ENCODE measurements at regions not wholly inside any gene's neighbourhood (a gene's known extent, or its start where the extent isn't known, plus 50 kb on each side); places are given as distances from the start of the nearest gene placed in this dataset.

DNA sequence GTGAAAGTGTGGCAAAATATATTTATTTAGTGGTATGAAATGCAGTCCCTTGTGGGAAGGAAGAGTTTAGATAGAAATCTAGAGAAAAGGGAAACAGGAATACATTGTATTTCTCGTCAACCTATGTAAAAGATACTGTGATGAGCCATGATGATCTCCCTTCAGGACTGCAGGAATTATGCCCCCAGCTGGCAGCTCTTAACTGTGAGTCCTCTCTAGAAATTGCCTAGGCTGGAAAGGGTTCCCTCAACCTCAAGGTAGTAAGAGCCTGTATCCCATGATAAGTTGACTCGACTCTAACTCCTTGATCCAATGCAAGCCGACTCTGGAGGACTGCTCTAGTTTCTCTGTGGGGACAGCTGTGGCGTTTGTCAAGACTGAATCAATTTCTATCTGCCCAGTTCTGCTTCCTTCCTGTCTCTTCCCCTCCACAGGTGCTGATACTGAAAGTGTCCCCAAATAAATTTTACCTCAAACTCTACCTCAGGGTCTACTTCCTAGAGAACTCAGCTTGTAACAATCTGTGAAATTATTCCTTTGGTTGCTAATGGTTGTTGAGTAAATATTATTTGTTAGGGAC is 897.3 kb downstream of the METTL15 start:
- H3K27me3 Mint-ChIP-seq = no peaks in the 10 kb centered on the region
- H3K4me3 Mint-ChIP-seq = no peak overlapping the region
- no peak overlapping the region for H3K27ac Mint-ChIP-seq
- no peaks in the 10 kb centered on the region for H3K36me3 Mint-ChIP-seq (ENCODE audit: low read depth)
- peaks cover 10% of the 10 kb centered on the region for H3K9me3 Mint-ChIP-seq
- no peaks in the 10 kb centered on the region for H3K4me1 Mint-ChIP-seq (ENCODE audit: low read depth)

DNA sequence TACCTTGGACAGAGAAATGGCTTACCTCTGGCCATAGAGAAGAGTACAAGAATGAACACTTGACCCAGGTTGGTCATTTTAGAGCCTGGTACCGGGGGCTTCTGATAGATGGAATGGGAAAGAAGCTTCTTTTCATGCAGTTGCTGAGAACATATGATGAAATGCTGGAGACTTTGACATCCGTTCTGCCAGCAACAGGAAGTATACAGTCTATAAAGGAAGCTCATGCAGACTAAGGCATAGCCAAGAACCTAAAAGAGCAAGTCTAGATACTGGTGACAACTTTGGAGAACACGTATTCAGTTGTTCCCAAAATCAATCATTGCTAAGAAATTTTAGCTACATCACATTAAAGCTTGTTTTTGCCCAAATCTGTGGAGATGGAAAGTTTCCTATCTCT is 894.6 kb downstream of the METTL15 start:
- Mint-ChIP-seq H3K4me1 (ENCODE audit: low read depth) (no peaks in the 10 kb centered on the region), H3K36me3 (ENCODE audit: low read depth) (no peaks in the 10 kb centered on the region), H3K4me3 (no peak overlapping the region), H3K9me3 (peaks cover 8% of the 10 kb centered on the region), H3K27ac (no peak overlapping the region), H3K27me3 (no peaks in the 10 kb centered on the region)

DNA sequence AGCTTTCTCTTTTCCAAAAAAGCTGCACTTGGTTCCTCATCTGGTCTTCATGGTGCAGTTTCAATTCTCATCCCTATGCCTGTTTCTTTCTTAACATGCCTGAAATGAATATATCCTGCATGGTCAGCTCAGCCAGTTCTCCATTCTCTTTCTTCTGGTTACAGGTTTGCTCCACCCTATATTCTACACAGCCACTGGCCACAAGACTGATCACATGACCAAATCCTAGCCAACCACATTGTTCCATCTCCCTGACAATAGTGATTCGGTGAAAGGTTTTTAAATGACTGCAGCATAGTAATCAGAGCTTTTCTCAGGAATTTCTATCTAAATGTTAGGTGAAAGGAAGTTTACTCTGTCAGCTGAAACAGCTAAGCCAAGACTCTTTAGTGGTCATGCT is 891.4 kb downstream of the METTL15 start:
- Mint-ChIP-seq H3K4me3 (no peak overlapping the region), H3K27ac (no peak overlapping the region), H3K9me3 (no peaks in the 10 kb centered on the region), H3K36me3 (ENCODE audit: low read depth) (no peaks in the 10 kb centered on the region), H3K4me1 (ENCODE audit: low read depth) (no peaks in the 10 kb centered on the region), H3K27me3 (no peaks in the 10 kb centered on the region)

DNA sequence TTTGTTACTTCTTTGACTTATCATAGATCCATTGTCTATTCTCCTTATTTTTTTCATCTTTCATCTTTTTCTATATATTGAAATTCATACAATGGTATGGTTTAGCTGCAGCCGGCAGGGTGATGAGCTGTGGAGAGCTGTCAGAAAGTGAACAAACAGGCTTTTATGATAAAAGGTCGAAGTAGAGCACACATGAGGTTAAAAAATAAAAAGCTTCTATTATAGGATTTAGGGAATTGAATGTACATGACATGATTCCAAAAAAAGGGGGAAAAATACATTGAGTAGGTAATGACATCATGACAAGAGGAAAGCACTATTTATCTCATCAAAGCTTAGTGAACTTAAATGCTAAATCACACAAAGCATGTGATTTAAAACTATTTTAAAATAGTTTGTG is 884.8 kb downstream of the METTL15 start:
- H3K9me3 Mint-ChIP-seq = peaks cover 3% of the 10 kb centered on the region
- H3K27me3 Mint-ChIP-seq = no peaks in the 10 kb centered on the region
- no peak overlapping the region for H3K4me3 Mint-ChIP-seq
- no peak overlapping the region for H3K27ac Mint-ChIP-seq
- H3K36me3 Mint-ChIP-seq (ENCODE audit: low read depth) = no peaks in the 10 kb centered on the region
- H3K4me1 Mint-ChIP-seq (ENCODE audit: low read depth) = no peaks in the 10 kb centered on the region

DNA sequence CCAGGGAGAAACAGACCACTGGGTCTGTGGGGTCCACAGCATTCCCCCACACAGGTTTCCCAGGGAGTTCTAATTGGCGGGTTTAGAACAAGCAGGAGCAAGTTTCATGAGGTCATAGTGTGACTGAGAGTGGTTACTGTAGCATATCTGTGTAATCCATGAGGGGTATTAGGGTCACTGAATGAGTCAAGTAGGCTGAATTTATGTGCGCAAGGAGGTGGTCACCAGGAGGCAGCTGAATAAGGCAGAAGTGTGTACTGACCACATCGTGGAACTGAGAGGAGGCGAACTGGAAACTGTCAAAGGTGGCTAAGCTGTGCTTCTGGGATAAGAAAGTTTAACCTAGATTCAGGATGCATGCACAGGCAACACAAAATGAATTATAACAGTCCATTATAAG is 876.0 kb downstream of the METTL15 start:
- no peaks in the 10 kb centered on the region for H3K4me1 Mint-ChIP-seq (ENCODE audit: low read depth)

DNA sequence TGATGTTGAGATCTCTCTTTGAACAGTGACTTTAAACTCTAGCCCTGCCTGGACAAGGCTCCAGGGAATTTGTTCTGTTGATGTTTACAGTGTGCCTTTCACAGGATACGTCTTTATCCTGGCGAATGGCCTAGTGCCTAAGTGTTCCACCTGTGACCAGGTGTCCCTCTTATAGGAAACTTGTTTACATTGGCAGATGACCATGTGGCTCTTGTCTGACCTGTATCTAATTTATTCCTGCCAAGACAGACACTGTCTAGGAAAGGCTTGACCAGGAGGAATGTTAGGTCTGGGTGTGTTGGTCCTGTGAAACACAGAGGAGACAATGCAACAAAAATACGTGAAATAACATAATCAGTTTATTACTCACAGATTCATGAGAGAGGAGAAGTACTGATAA is 875.6 kb downstream of the METTL15 start:
- Mint-ChIP-seq H3K9me3 (peaks cover 13% of the 10 kb centered on the region), H3K4me1 (ENCODE audit: low read depth) (no peaks in the 10 kb centered on the region), H3K4me3 (no peak overlapping the region), H3K36me3 (ENCODE audit: low read depth) (no peaks in the 10 kb centered on the region), H3K27me3 (no peaks in the 10 kb centered on the region), H3K27ac (no peak overlapping the region)

More for the DNA sequence above, 876.0 kb downstream of the METTL15 start:
- H3K4me3 Mint-ChIP-seq = no peak overlapping the region
- H3K36me3 Mint-ChIP-seq (ENCODE audit: low read depth) = no peaks in the 10 kb centered on the region
- H3K9me3 Mint-ChIP-seq = peaks cover 13% of the 10 kb centered on the region
- no peaks in the 10 kb centered on the region for H3K27me3 Mint-ChIP-seq
- H3K27ac Mint-ChIP-seq = no peak overlapping the region

DNA sequence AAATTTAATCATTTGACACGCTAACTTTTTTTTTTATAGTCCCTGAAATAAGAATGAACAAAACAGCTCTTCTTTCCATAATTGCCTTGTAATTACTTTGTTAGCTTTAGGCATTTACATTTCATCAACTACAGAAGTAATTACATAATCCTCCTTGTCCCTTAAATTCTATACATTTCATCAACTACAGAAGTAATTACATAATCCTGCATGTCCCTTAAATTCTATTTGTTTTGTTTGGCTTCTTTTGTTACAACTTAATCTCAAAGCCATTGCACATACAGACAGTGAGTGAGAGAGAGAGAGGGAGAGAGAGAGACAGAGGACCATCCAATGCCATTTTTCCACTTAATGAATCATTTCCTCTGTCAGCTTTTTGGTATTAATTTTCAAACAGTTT is 873.2 kb downstream of the METTL15 start:
- Mint-ChIP-seq H3K27ac (no peak overlapping the region), H3K36me3 (ENCODE audit: low read depth) (no peaks in the 10 kb centered on the region), H3K4me1 (ENCODE audit: low read depth) (no peaks in the 10 kb centered on the region), H3K27me3 (no peaks in the 10 kb centered on the region), H3K4me3 (no peak overlapping the region), H3K9me3 (peaks cover 13% of the 10 kb centered on the region)

DNA sequence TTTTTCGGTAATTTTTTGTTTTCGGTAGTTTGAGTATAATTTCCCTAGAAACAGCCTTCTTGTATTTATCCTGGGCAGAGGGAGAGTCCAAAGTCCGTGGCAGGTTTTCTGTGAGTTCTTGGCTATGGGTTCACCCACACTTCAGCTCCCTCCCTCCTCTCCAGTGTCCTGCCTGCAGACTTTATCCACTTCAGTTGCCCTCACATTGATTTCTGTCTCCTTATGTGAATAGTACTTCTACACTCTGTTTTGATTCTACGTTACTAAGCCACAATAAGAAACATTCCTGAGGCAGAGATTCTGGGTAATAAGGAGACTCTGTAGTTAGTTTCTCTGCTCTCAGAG is 868.6 kb downstream of the METTL15 start:
- Mint-ChIP-seq H3K27me3 (no peaks in the 10 kb centered on the region), H3K4me3 (no peak overlapping the region), H3K27ac (no peak overlapping the region), H3K36me3 (ENCODE audit: low read depth) (no peaks in the 10 kb centered on the region), H3K4me1 (ENCODE audit: low read depth) (no peaks in the 10 kb centered on the region), H3K9me3 (peaks cover 6% of the 10 kb centered on the region)

DNA sequence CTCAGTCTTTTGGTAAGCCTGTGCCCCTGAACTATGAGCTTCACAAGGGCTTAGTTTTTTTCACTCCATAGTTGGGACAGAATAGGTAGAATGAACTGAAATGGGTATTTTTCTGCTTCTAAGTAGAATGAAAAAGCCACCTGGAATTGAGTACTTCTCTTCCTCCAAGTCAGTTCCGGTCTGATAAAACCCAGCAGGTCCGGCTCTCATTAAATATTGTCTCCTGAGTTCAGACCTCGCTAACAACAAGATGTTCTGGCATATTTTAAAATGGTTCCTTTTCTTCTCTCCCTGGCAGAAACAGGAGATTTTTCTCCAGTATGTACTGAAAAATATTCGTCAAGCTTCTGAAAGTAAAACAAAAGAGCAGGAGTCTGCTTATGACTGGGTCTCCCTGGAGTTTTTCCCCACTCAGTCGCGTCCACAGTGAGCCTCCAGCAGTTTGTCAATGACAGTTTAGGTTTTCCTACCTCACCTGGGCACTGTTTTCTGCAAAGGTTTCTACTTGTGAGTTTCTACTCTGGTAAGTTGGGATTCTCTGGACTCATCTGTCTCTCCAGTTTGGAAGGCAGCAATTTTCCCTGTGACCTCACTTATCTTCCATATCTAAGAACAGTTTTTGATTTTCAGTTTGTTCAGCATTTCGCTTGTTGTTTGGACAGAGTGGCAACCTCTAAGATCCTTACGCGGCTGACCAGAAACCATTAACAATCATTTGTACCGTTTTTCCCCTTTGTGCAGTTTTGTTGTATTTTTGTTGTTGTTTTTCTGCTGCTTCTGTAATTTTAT is 868.0 kb downstream of the METTL15 start:
- H3K27ac Mint-ChIP-seq = no peak overlapping the region
- peaks cover 6% of the 10 kb centered on the region for H3K9me3 Mint-ChIP-seq
- H3K4me3 Mint-ChIP-seq = no peak overlapping the region
- H3K27me3 Mint-ChIP-seq = no peaks in the 10 kb centered on the region
- no peaks in the 10 kb centered on the region for H3K4me1 Mint-ChIP-seq (ENCODE audit: low read depth)
- no peaks in the 10 kb centered on the region for H3K36me3 Mint-ChIP-seq (ENCODE audit: low read depth)

DNA sequence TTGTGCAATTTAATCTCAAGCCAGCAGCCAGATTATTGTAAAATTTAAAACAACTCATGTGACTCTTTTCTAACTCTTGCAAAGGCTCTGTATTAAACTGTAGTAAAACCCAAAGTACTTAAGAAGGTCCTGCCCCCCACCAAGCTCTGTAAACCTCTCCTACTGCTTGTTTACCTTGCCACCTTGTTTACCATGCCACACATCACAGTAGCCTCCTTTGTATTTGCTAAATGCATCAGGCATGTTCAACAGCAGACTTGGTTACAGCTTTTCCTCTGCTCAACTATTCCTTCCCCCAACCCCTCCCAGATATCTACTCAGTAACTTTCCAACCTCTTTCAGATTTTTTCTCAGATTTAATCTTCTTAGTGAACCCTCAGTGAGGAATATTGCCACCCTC is 861.6 kb downstream of the METTL15 start:
- peaks cover 15% of the 10 kb centered on the region for H3K9me3 Mint-ChIP-seq
- no peak overlapping the region for H3K4me3 Mint-ChIP-seq
- no peaks in the 10 kb centered on the region for H3K36me3 Mint-ChIP-seq (ENCODE audit: low read depth)
- H3K27me3 Mint-ChIP-seq = no peaks in the 10 kb centered on the region
- no peaks in the 10 kb centered on the region for H3K4me1 Mint-ChIP-seq (ENCODE audit: low read depth)
- H3K27ac Mint-ChIP-seq = no peak overlapping the region

DNA sequence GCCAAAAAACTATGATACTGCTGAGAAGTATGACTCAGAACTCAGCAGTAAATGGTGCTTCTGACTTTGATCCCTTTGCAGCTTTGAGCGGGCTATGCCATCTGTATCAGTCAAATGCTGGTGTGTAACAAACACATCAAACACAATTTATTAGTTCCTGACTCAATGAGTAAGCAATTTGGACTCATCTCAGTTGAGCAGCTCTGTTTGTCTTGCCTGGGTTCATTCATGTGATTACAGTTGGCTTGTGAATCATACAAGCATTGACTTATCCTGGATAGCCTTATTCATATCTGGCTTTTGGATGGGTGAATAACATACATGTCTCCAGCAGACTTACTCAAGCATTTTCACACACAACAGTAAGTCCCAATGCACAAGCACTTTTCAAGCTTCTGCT is 858.8 kb downstream of the METTL15 start:
- no peaks in the 10 kb centered on the region for H3K4me1 Mint-ChIP-seq (ENCODE audit: low read depth)

DNA sequence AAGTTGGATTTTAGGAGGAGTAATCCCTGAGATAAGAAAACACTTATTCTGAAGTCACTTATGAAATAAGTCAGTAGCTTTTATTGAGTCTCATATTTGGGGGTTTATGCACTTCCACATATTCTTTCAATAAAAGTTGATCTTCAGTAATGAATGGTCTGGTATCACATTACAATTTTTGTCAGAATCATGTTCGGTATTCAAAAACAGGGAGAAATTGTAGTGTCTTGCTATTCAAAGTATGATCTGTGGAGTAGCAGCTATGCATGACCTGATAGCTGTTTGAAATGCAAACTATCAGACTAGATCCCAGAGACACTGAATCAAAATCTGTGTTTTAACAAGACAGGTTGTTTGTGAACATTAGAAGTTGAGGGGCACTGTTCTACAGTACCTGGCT is 857.6 kb downstream of the METTL15 start:
- H3K27ac Mint-ChIP-seq = no peak overlapping the region
- H3K27me3 Mint-ChIP-seq = no peaks in the 10 kb centered on the region
- no peaks in the 10 kb centered on the region for H3K4me1 Mint-ChIP-seq (ENCODE audit: low read depth)
- H3K9me3 Mint-ChIP-seq = peaks cover 13% of the 10 kb centered on the region
- H3K36me3 Mint-ChIP-seq (ENCODE audit: low read depth) = no peaks in the 10 kb centered on the region
- no peak overlapping the region for H3K4me3 Mint-ChIP-seq

More for the DNA sequence above, 858.8 kb downstream of the METTL15 start:
- no peak overlapping the region for H3K27ac Mint-ChIP-seq
- no peaks in the 10 kb centered on the region for H3K27me3 Mint-ChIP-seq
- no peaks in the 10 kb centered on the region for H3K36me3 Mint-ChIP-seq (ENCODE audit: low read depth)
- no peak overlapping the region for H3K4me3 Mint-ChIP-seq
- peaks cover 9% of the 10 kb centered on the region for H3K9me3 Mint-ChIP-seq

DNA sequence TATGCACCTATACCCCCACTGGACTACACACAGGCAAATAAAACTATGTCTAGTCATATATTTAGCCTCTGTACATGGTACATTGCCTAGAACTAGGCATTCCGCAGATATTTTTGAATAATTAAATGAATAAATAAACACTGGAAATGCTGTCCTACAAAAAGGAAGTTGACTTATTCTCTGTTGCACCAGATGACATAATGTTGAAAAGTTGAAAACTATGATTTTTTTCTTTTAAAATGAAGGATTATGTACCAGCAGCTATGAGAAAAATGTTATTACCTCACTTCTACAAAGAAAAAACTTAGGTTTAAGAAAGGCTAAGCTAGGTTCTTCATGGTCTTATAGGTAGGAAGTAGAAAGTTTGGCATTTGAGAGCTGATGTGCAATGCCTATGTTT is 856.6 kb downstream of the METTL15 start:
- Mint-ChIP-seq H3K27ac (no peak overlapping the region), H3K36me3 (ENCODE audit: low read depth) (no peaks in the 10 kb centered on the region), H3K27me3 (no peaks in the 10 kb centered on the region), H3K9me3 (peaks cover 13% of the 10 kb centered on the region), H3K4me1 (ENCODE audit: low read depth) (no peaks in the 10 kb centered on the region), H3K4me3 (no peak overlapping the region)

DNA sequence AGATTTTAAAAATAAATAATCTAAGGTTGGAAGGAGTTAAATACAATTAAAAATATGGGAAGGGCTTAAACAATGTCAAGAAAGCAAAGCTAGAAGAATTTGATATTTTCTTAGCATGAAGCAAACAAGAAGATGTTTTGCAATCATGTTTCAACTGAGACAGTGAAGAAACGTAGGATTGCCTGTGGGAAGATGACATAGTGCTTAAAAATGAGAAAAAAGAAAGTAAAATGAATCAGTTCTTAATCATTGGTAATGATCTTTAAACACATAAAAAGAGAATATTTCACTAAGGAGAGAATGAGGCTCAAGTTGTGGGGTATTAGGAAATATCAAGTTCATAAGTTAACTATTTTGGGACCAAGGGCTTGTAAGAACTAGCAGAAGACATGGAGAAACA is 855.0 kb downstream of the METTL15 start:
- peaks cover 10% of the 10 kb centered on the region for H3K9me3 Mint-ChIP-seq
- no peak overlapping the region for H3K4me3 Mint-ChIP-seq
- no peaks in the 10 kb centered on the region for H3K4me1 Mint-ChIP-seq (ENCODE audit: low read depth)
- H3K27me3 Mint-ChIP-seq = no peaks in the 10 kb centered on the region
- no peak overlapping the region for H3K27ac Mint-ChIP-seq
- H3K36me3 Mint-ChIP-seq (ENCODE audit: low read depth) = no peaks in the 10 kb centered on the region

DNA sequence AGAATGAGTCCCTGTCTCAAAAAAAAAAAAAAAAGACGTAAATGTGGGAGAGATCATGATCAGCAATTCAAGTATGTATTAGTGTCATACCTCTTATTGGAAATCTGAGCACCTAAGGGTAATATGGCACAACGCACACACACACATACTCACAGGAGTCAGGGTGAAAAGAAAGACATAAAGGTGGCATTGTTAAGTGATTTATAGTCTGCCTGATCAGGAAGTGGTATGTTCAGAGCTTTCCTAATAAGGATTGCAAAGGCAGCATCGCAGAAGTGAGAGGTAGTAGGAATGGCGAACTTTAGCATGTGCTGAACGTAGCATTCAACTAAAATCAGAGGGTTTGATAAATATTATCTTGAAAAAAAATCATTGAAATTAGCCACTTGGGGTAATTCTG is 854.3 kb downstream of the METTL15 start:
- no peaks in the 10 kb centered on the region for H3K27me3 Mint-ChIP-seq
- H3K36me3 Mint-ChIP-seq (ENCODE audit: low read depth) = no peaks in the 10 kb centered on the region
- H3K4me1 Mint-ChIP-seq (ENCODE audit: low read depth) = no peaks in the 10 kb centered on the region
- H3K27ac Mint-ChIP-seq = no peak overlapping the region
- peaks cover 9% of the 10 kb centered on the region for H3K9me3 Mint-ChIP-seq
- H3K4me3 Mint-ChIP-seq = no peak overlapping the region

DNA sequence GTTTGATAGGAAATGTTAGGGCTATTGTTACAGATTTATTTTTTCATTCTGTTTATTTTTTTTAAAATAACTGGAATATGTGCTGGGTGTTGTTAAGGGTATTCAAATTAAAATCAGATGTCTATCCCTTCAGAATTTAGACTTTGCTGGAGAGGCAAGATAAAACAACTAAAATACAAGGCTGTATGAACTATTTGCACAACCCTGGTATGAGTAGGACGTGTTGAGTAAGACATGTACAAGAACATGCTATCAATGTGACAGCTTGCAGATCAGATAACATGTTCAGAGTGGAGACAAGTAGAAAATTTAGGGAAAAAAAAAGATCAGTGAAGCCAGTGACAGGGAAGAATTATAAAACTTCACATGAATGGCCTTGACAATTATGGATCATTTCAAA is 853.5 kb downstream of the METTL15 start:
- Mint-ChIP-seq H3K36me3 (ENCODE audit: low read depth) (no peaks in the 10 kb centered on the region), H3K4me1 (ENCODE audit: low read depth) (no peaks in the 10 kb centered on the region)

More for the DNA sequence above, 853.5 kb downstream of the METTL15 start:
- Mint-ChIP-seq H3K27ac (no peak overlapping the region), H3K27me3 (no peaks in the 10 kb centered on the region), H3K9me3 (peaks cover 4% of the 10 kb centered on the region), H3K4me3 (no peak overlapping the region)

Measured in stimulated activated naive CD8-positive, alpha-beta T cell treated with anti-CD3 and anti-CD28 coated beads, Interleukin-15, Interleukin-2, amounts not matched to agents 100 ng/mL and 50 ng/mL, for 24 hours (primary cell).